Mesendoderm (in vitro differentiated cells): ENCODE measurements at regions not wholly inside any gene's neighbourhood (a gene's known extent, or its start where the extent isn't known, plus 50 kb on each side); places are given as distances from the start of the nearest gene placed in this dataset.

Source experiments
- DNase-seq: peaks from one replicate; pipeline ENCODE4 v3.0.0; 2013
- H2AK5ac ChIP-seq: 2 replicates; pipeline ENCODE4 v1.6.1; 2013; ENCODE audit warnings: low read length, inconsistent platforms
- H2BK120ac ChIP-seq: 2 replicates; pipeline ENCODE4 v1.6.1; 2013; ENCODE audit warnings: low read depth, mild to moderate bottlenecking, low read length, moderate library complexity, mixed read lengths
- H2BK15ac ChIP-seq: replicated peaks from 2 replicates; pipeline ENCODE4 v1.6.1; 2013; ENCODE audit warnings: low read depth, mild to moderate bottlenecking, moderate library complexity
- H2BK5ac ChIP-seq: 2 replicates; pipeline ENCODE4 v1.6.1; 2013; ENCODE audit warnings: low read length, inconsistent platforms
- H3K18ac ChIP-seq: 2 replicates; pipeline ENCODE4 v1.6.1; 2013; ENCODE audit warnings: mild to moderate bottlenecking, low read length, mixed read lengths
- H3K23ac ChIP-seq: one replicate; pipeline ENCODE4 v1.6.1; 2013; ENCODE audit warnings: low read length
- H3K27ac ChIP-seq: 2 replicates; pipeline ENCODE4 v1.5.1; 2013; ENCODE audit warnings: low read depth, mild to moderate bottlenecking, inconsistent platforms, low read length, moderate library complexity
- H3K27me3 ChIP-seq: 2 replicates; pipeline ENCODE4 v1.6.1; 2013; ENCODE audit warnings: low read length, control low read depth, mild to moderate bottlenecking, inconsistent platforms; ENCODE audit not compliant: insufficient read depth, poor library complexity
- H3K36me3 ChIP-seq: 2 replicates; pipeline ENCODE4 v1.6.1; 2013; ENCODE audit warnings: low read length, inconsistent platforms; ENCODE audit not compliant: control insufficient read depth, insufficient read depth
- H3K4ac ChIP-seq: one replicate; pipeline ENCODE4 v1.6.1; 2013; ENCODE audit warnings: low read depth, mild to moderate bottlenecking, low read length, moderate library complexity
- H3K4me1 ChIP-seq: 2 replicates; pipeline ENCODE4 v1.6.1; 2013; ENCODE audit warnings: low read depth, low read length, inconsistent platforms; ENCODE audit not compliant: control insufficient read depth
- H3K4me2 ChIP-seq: 2 replicates; pipeline ENCODE4 v1.6.1; 2013; ENCODE audit warnings: low read length
- H3K4me3 ChIP-seq: 2 replicates; pipeline ENCODE4 v1.5.1; 2013; ENCODE audit warnings: mild to moderate bottlenecking, low read length
- H3K56ac ChIP-seq: one replicate; pipeline ENCODE4 v1.6.1; 2013; ENCODE audit warnings: low read length
- H3K79me1 ChIP-seq: 2 replicates; pipeline ENCODE4 v1.6.1; 2013; ENCODE audit warnings: low read length, inconsistent platforms
- H3K79me2 ChIP-seq: 2 replicates; pipeline ENCODE4 v1.6.1; 2013; ENCODE audit warnings: mild to moderate bottlenecking, low read length; ENCODE audit not compliant: control insufficient read depth, insufficient read depth
- H3K9ac ChIP-seq: 2 replicates; pipeline ENCODE4 v1.6.1; 2013; ENCODE audit warnings: low read length, inconsistent platforms
- H4K5ac ChIP-seq: one replicate; pipeline ENCODE4 v1.6.1; 2013; ENCODE audit warnings: low read length
- H4K8ac ChIP-seq: one replicate; pipeline ENCODE4 v1.6.1; 2013; ENCODE audit warnings: low read depth, mild to moderate bottlenecking, control low read depth, low read length, moderate library complexity
- WGBS: extraction: QIAGEN DNeasy Blood & Tissue Kit; methylation state at CpG from one replicate; pipeline ENCODE4 v1.1.7; 2013; ENCODE audit warnings: low lambda C conversion rate, missing lambda C conversion rate; ENCODE audit not compliant: insufficient coverage; ENCODE audit errors: extremely low coverage; 5-methylcytosine and 5-hydroxymethylcytosine counted together

DNA sequence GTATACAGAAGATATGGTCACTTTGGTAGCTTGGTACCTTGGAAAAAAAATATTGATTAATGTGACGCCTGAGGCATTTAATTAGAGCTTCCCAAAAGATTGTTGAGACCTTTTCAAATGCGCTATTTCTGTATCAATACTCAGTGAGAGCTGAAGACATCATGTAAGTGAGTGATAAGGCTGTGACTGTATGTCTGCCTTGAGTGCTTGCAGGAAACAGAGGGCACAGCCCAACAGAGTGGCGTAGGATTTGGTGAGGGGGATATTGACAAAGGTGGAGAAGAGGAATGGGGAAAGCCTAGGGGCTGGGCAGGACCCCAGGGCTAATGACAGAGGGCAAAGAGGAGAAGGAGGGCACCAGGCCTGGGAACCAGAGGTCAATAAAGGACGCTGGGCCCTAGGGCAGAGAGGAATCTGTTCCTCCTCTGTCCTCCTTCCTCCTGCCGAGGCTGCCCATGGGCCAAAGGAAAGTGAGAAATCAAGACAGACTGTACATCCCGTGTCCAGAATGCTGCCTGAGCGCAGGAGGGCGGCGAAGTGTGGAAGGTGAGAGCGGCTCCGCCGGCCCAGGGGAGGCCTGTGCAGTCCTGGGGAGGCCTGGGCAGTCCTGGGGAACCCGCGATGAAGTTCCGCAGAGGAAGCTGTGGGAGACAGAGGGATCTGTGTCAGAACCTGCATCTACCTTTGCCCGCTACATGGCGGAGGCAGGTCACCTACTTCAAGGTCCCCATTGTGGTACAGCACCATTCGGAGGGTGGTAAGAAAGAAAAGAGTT lies 228.6 kb upstream of the PIEZO2 start:
- Histone ChIP-seq H2AK5ac (no peak overlapping the region), H2BK120ac (no peak overlapping the region), H3K4me3 (no peak overlapping the region), H3K27me3 (no peaks in the 10 kb centered on the region), H3K79me2 (no peaks in the 10 kb centered on the region), H3K4ac (no peak overlapping the region), H3K36me3 (no peaks in the 10 kb centered on the region), H4K8ac (no peak overlapping the region), H3K27ac (no peak overlapping the region), H3K56ac (no peak overlapping the region), H3K23ac (no peak overlapping the region), H3K18ac (no peak overlapping the region), H2BK5ac (no peak overlapping the region), H2BK15ac (no peak overlapping the region), H3K4me2 (no peak overlapping the region), H3K4me1 (no peaks in the 10 kb centered on the region), H3K9ac (no peak overlapping the region), H3K79me1 (no peaks in the 10 kb centered on the region), H4K5ac (no peak overlapping the region)
- no CpG with 5 or more reads among the region's 18 CpGs for WGBS
- no peak for DNase-seq

DNA sequence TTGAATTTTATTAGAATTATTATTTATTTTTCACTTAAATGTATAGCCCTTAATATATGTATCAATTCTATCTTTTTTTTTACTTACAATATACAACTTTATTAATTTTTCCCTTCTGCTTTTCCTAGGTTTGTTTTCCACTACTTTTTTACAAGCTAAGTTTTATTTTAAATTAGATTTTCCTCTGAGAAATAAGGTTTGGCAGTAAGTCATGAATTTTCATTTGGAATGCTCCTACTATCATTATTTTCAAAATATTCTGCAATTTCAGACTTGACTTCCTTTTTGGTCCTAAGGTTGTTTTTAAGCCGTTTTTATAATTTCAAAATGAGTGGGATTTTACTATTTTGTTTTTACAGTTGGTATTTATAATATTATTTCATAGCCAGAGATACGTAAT lies 222.8 kb upstream of the PIEZO2 start:
- Histone ChIP-seq H3K4me2 (no peak overlapping the region), H3K36me3 (no peaks in the 10 kb centered on the region), H2BK5ac (no peak overlapping the region), H3K4me1 (no peaks in the 10 kb centered on the region), H3K23ac (no peak overlapping the region), H4K5ac (no peak overlapping the region), H3K27me3 (no peaks in the 10 kb centered on the region), H3K27ac (no peak overlapping the region), H4K8ac (no peak overlapping the region), H3K79me2 (no peaks in the 10 kb centered on the region), H3K18ac (no peak overlapping the region), H2BK15ac (no peak overlapping the region), H3K79me1 (no peaks in the 10 kb centered on the region), H3K4ac (no peak overlapping the region), H3K4me3 (no peak overlapping the region), H2AK5ac (no peak overlapping the region), H3K56ac (no peak overlapping the region), H2BK120ac (no peak overlapping the region), H3K9ac (no peak overlapping the region)
- no peak for DNase-seq
- no CpG with 5 or more reads among the region's 2 CpGs for WGBS

DNA sequence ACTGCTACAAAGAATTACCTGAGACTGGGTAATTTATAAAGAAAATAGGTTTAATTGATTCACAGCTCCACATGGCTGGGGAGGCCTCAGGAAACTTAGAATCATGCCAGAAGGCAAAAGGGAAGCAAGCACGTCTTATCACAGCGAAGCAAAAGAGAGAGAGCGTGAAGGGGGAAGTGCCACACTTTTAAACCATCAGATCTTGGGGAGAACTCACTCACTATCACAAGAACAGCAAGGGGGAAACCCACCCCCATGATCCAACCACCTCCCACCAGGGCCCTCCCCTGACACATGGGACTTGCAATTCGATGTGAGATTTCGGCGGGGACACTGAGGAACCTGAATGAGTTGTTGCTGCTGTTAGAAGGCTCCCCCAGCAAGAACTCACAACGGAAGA lies 220.2 kb upstream of the PIEZO2 start:
- H3K27me3 ChIP-seq, result no peaks in the 10 kb centered on the region
- no peak overlapping the region for H3K4me3 ChIP-seq
- H3K27ac ChIP-seq, result no peak overlapping the region
- H3K23ac ChIP-seq, result no peak overlapping the region
- no peak overlapping the region for H3K4ac ChIP-seq
- no peak overlapping the region for H3K56ac ChIP-seq
- no peak overlapping the region for H2AK5ac ChIP-seq
- H4K8ac ChIP-seq, result peak overlapping the region; percentile 13
- no peak for DNase-seq
- no peak overlapping the region for H4K5ac ChIP-seq
- H3K9ac ChIP-seq, result no peak overlapping the region
- no peak overlapping the region for H3K18ac ChIP-seq
- H2BK15ac ChIP-seq, result no peak overlapping the region
- H3K36me3 ChIP-seq, result no peaks in the 10 kb centered on the region
- H3K79me2 ChIP-seq, result no peaks in the 10 kb centered on the region
- no peak overlapping the region for H3K4me2 ChIP-seq
- no peaks in the 10 kb centered on the region for H3K79me1 ChIP-seq
- H2BK5ac ChIP-seq, result no peak overlapping the region
- WGBS, result no CpG with 5 or more reads among the region's 7 CpGs
- no peak overlapping the region for H2BK120ac ChIP-seq
- no peaks in the 10 kb centered on the region for H3K4me1 ChIP-seq

DNA sequence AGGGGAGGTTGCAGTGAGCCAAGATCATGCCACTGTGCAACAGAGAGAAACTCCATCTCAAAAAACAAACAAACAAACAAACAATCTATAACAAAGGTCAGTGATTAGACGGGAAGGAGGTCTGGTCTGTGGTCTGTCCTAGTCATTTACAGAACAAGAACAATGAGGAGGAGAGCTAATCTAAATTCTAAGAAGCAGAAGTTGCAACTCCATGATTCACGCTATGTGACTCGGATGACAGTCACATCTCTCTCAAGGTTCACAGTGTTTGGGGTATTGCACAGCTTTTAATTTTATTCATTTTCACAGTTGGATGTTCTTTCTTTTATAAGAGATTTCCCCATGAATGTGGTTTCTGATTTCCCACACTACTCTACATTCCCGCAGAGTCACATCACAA lies 218.7 kb upstream of the PIEZO2 start:
- no peaks in the 10 kb centered on the region for H3K79me1 ChIP-seq
- no peak overlapping the region for H3K4ac ChIP-seq
- H2BK120ac ChIP-seq, result no peak overlapping the region
- no peak overlapping the region for H3K27ac ChIP-seq
- no peak overlapping the region for H4K8ac ChIP-seq
- no peaks in the 10 kb centered on the region for H3K79me2 ChIP-seq
- H4K5ac ChIP-seq, result no peak overlapping the region
- H3K4me2 ChIP-seq, result no peak overlapping the region
- no peak overlapping the region for H3K4me3 ChIP-seq
- no peaks in the 10 kb centered on the region for H3K4me1 ChIP-seq
- DNase-seq, result no peak
- no peaks in the 10 kb centered on the region for H3K36me3 ChIP-seq
- H2BK5ac ChIP-seq, result no peak overlapping the region
- H3K27me3 ChIP-seq, result no peaks in the 10 kb centered on the region
- H2BK15ac ChIP-seq, result no peak overlapping the region
- WGBS, result no CpG with 5 or more reads among the region's 4 CpGs
- H3K18ac ChIP-seq, result no peak overlapping the region
- H2AK5ac ChIP-seq, result no peak overlapping the region
- H3K9ac ChIP-seq, result no peak overlapping the region
- H3K23ac ChIP-seq, result no peak overlapping the region
- no peak overlapping the region for H3K56ac ChIP-seq

DNA sequence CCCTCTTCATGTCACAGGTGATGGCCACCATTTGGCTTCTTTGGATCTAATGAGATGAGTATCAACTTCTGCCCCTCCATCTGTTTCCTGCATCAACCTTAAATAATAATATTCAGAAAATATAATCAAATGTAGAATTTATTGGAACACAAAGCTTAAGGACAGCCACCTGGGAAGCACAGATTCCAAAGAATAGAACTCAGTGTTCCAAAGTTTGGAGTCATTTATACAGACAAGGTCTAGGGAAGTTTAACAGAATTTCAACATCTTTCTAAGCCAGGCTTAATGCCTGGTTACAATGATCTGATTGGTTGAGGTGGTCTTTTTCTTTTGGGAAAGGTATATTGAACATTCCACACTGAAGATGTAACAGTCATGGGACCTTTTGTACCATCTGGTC lies 218.0 kb upstream of the PIEZO2 start:
- Histone ChIP-seq H2BK120ac (no peak overlapping the region), H3K79me2 (no peaks in the 10 kb centered on the region), H4K8ac (no peak overlapping the region), H3K18ac (no peak overlapping the region), H3K27me3 (no peaks in the 10 kb centered on the region), H3K4me2 (no peak overlapping the region), H2AK5ac (no peak overlapping the region), H3K79me1 (no peaks in the 10 kb centered on the region), H4K5ac (no peak overlapping the region), H3K36me3 (no peaks in the 10 kb centered on the region), H3K4ac (no peak overlapping the region), H2BK15ac (no peak overlapping the region), H2BK5ac (no peak overlapping the region), H3K27ac (no peak overlapping the region), H3K23ac (no peak overlapping the region), H3K9ac (no peak overlapping the region), H3K4me3 (no peak overlapping the region), H3K4me1 (no peaks in the 10 kb centered on the region), H3K56ac (no peak overlapping the region)
- no peak for DNase-seq

DNA sequence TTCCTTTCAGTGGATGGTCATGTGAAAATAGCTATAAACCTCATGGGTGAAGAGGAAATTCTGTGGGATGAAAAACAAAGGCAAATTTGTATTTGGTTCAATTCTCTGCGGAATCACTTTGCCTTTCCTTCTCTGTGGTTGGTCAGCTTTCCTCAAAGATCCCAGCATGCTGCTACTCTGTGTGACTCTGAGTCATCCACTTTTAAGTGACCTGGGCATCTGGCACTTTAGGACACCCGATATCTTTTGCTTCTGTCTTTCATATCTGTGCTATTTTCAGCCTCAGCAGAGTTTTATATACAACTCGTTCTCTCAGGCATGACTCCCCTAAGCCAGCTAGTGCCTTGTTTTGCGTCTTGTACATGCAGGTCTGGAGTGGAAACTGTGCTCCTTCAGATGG lies 217.0 kb upstream of the PIEZO2 start:
- H3K36me3 ChIP-seq, result no peaks in the 10 kb centered on the region
- no peaks in the 10 kb centered on the region for H3K4me1 ChIP-seq
- no peak overlapping the region for H3K18ac ChIP-seq
- H3K79me1 ChIP-seq, result no peaks in the 10 kb centered on the region
- no peak overlapping the region for H3K4me2 ChIP-seq
- H2BK5ac ChIP-seq, result no peak overlapping the region
- no peak for DNase-seq
- no peak overlapping the region for H3K27ac ChIP-seq
- no peaks in the 10 kb centered on the region for H3K27me3 ChIP-seq
- no peak overlapping the region for H3K23ac ChIP-seq
- no peak overlapping the region for H3K9ac ChIP-seq
- no peak overlapping the region for H2AK5ac ChIP-seq
- H2BK120ac ChIP-seq, result no peak overlapping the region
- H3K79me2 ChIP-seq, result no peaks in the 10 kb centered on the region
- WGBS, result no CpG with 5 or more reads among the region's 4 CpGs
- H3K4ac ChIP-seq, result no peak overlapping the region
- H2BK15ac ChIP-seq, result no peak overlapping the region
- no peak overlapping the region for H4K8ac ChIP-seq
- H3K4me3 ChIP-seq, result no peak overlapping the region
- H3K56ac ChIP-seq, result no peak overlapping the region
- no peak overlapping the region for H4K5ac ChIP-seq
